HCT116 (cell line): ENCODE measurements at regions not wholly inside any gene's neighbourhood (a gene's known extent, or its start where the extent isn't known, plus 50 kb on each side); places are given as distances from the start of the nearest gene placed in this dataset.

Experiments used
- ATAC-seq: fragments of 200-7000 bp; cut with Tn5 transposase; 2 replicates; pipeline ENCODE4 v1.9.1; 2020; ENCODE audit warnings: mild to moderate bottlenecking, moderate library complexity
- BruUV-seq: library from RNA; stranded (reverse); fragments of 400-500 nt; replicated peaks from 2 replicates; lab custom pipeline; 2021; lab: Mats Ljungman, UMichigan
- CTCF ChIA-PET: fragments of 300-600 bp; sonication (Branson Sonifier 250); formaldehyde crosslinking; loops from one replicate; lab custom pipeline; 2021; ENCODE audit warnings: antibody characterized with exemption; lab: Charles Lee
- POLR2A ChIA-PET: fragments of 300-600, 350-600 bp; sonication (Branson Sonifier 250); formaldehyde crosslinking; loops from one replicate; lab custom pipeline; 2021; ENCODE audit warnings: antibody characterized with exemption; lab: Charles Lee
- RAD21 ChIA-PET, 2 experiments: fragments of 300-600 bp; sonication (Branson Sonifier 250); formaldehyde crosslinking; loops; one replicate each; lab custom pipeline; 2023; ENCODE audit warnings: low total read pairs in 2 of 2; ENCODE audit not compliant: uncharacterized antibody in 2 of 2, unreplicated experiment in 2 of 2, low non-redundant PET in 1 of 2; lab: Charles Lee
- DNase-seq: peaks from one replicate; pipeline ENCODE4 v3.0.0-alpha.2; 2010; ENCODE audit warnings: low read depth, low spot score
- H2AFZ ChIP-seq: fragments of 200-600 bp; shearing (Covaris generic), sonication (generic); 2 replicates; pipeline ENCODE4 v1.6.1; 2017; ENCODE audit warnings: low read depth, mixed run types, mixed read lengths, antibody characterized with exemption, low read length; ENCODE audit not compliant: poor library complexity, severe bottlenecking
- H3K27ac ChIP-seq: 2 replicates; pipeline ENCODE4 v1.5.1; 2012; ENCODE audit warnings: low read depth, low read length
- H3K27me3 ChIP-seq: fragments of 200-600 bp; sonication (generic); 2 replicates; pipeline ENCODE4 v1.6.1; 2016; ENCODE audit warnings: mixed run types, low read length, mixed read lengths; ENCODE audit not compliant: insufficient read depth
- H3K36me3 ChIP-seq, 2 experiments: fragments of 200-500 bp in 1 of 2; fragments of 200-600 bp in 1 of 2; sonication (Bioruptor generic) in 1 of 2; sonication (generic) in 1 of 2; 2 replicates each; pipeline versions ENCODE4 v1.5.1 to v1.6.1; 2014 to 2016; ENCODE audit warnings: low read length in 2 of 2, inconsistent platforms in 1 of 2, mixed read lengths in 1 of 2, mixed run types in 1 of 2; ENCODE audit not compliant: insufficient read depth in 2 of 2, control insufficient read depth in 1 of 2
- H3K4me1 ChIP-seq, 2 experiments: fragments of 200-600 bp in 1 of 2; sonication (generic) in 1 of 2; 2 replicates each; pipeline versions ENCODE4 v1.5.1 to v1.6.1; 2012 to 2017; ENCODE audit warnings: low read length in 2 of 2, inconsistent platforms in 1 of 2, mild to moderate bottlenecking in 1 of 2, mixed read lengths in 1 of 2, mixed run types in 1 of 2, moderate library complexity in 1 of 2; ENCODE audit not compliant: insufficient read depth in 2 of 2, control insufficient read depth in 1 of 2
- H3K4me2 ChIP-seq: fragments of 200-600 bp; sonication (generic); 2 replicates; pipeline ENCODE4 v1.6.1; 2017; ENCODE audit warnings: mixed run types, low read length, mixed read lengths
- H3K4me3 ChIP-seq, 2 experiments: fragments of 200-600 bp in 1 of 2; sonication (generic) in 1 of 2; replicated peaks in 1 of 2; 2 replicates each; pipeline ENCODE4 v1.5.1; 2011 to 2016; ENCODE audit warnings: low read length in 2 of 2, control low read depth in 1 of 2, low read depth in 1 of 2, mild to moderate bottlenecking in 1 of 2, mixed read lengths in 1 of 2, mixed run types in 1 of 2
- H3K79me2 ChIP-seq: fragments of 200-600 bp; sonication (generic); 2 replicates; pipeline ENCODE4 v1.6.1; 2017; ENCODE audit warnings: mild to moderate bottlenecking, mixed run types, low read length, moderate library complexity, mixed read lengths; ENCODE audit not compliant: insufficient read depth
- H3K9ac ChIP-seq: fragments of 200-600 bp; sonication (generic); 2 replicates; pipeline ENCODE4 v1.6.1; 2016; ENCODE audit warnings: low read length, mixed read lengths
- H3K9me2 ChIP-seq: fragments of 200-600 bp; sonication (generic), shearing (Covaris generic); 2 replicates; pipeline ENCODE4 v1.6.1; 2017; ENCODE audit warnings: mixed run types, mild to moderate bottlenecking, moderate library complexity; ENCODE audit not compliant: insufficient read depth
- H3K9me3 ChIP-seq, 2 experiments: fragments of 200-500 bp in 1 of 2; fragments of 200-600 bp in 1 of 2; sonication (Bioruptor generic) in 1 of 2; sonication (generic) in 1 of 2; 2 replicates each; pipeline ENCODE4 v1.6.1; 2014 to 2017; ENCODE audit warnings: low read length in 2 of 2, mixed read lengths in 2 of 2, inconsistent platforms in 1 of 2, low read depth in 1 of 2, mild to moderate bottlenecking in 1 of 2, mixed run types in 1 of 2, moderate library complexity in 1 of 2; ENCODE audit not compliant: control insufficient read depth in 1 of 2, insufficient read depth in 1 of 2
- H4K20me1 ChIP-seq: fragments of 200-600 bp; sonication (generic), shearing (Covaris generic); 2 replicates; pipeline ENCODE4 v1.6.1; 2017; ENCODE audit warnings: mixed run types, mild to moderate bottlenecking, moderate library complexity; ENCODE audit not compliant: insufficient read depth
- CBX3 ChIP-seq: IDR thresholded peaks from 2 replicates; pipeline ENCODE4 v1.6.1; 2012; ENCODE audit warnings: low read depth
- FOSL1 ChIP-seq: IDR thresholded peaks from 2 replicates; pipeline ENCODE4 v1.6.1; 2012; ENCODE audit warnings: low read depth
- ZNF274 ChIP-seq: fragments of 200-500 bp; sonication (Bioruptor generic); IDR thresholded peaks from 2 replicates; pipeline ENCODE4 v1.6.1; 2014; ENCODE audit warnings: mild to moderate bottlenecking, low read depth, low read length, inconsistent platforms
- intact Hi-C: fragments of 100-400 bp; cut with micrococcal nuclease; formaldehyde crosslinking; loops from 2 replicates; pipeline ENCODE4 v1.10.0; 2022
- TF ChIP-seq, protein P1 (sequence below): IDR thresholded peaks from 2 replicates; pipeline ENCODE4 v1.6.1; 2012
- TF ChIP-seq, protein P2 (sequence below): IDR thresholded peaks from 2 replicates; pipeline ENCODE4 v1.6.1; 2012

DNA sequence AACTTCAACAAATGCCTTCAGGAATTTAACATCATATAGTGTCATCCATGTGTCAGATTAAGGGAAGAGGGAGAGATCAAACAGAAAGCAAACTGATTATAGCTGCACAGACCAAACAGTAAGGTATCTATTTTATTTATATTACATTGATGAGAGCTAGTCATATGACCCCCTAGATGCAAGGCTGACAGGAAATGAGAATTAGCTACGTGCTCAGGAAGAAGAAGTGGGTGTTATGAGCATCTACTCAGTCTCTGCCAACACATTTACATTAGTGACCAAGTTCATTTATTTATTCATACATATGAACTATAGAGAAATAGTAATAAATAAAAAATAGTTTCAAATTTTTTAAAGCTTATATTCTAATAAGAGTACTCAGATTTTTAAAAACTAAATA lies 787.3 kb downstream of the KCTD16 start (continued):
- TF ChIP-seq, protein P1, sequence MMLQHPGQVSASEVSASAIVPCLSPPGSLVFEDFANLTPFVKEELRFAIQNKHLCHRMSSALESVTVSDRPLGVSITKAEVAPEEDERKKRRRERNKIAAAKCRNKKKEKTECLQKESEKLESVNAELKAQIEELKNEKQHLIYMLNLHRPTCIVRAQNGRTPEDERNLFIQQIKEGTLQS: no peak
- no peak for TF ChIP-seq CBX3
- TF ChIP-seq ZNF274: no peak

DNA sequence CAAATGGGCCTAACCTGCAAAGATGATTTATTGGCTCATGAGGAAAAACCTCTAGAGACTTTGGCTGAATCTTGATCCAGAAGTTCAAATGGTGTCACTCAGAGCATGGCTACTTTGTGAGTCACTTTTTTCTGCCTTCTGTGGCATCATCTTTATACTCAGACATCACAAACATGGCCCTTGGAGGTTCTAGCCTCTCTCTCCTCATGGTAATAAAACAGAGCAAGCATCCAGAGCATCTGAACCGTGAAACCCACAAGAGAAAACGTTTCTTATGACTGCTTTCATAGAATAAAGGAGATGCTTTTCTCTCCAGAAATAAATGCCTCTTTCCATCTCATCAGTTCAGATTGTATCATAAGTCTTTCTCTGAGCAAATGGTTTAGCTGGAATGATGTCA lies 780.3 kb downstream of the KCTD16 start:
- H3K4me1 ChIP-seq: no peaks in the 10 kb centered on the region
- no peaks in the 10 kb centered on the region for H3K36me3 ChIP-seq
- H2AFZ ChIP-seq: no peak overlapping the region
- no peaks in the 10 kb centered on the region for H3K9me3 ChIP-seq
- H3K27ac ChIP-seq: no peak overlapping the region
- ChIA-PET RAD21 (no interaction called here), POLR2A (no interaction called here), CTCF (no interaction called here)
- no peaks in the 10 kb centered on the region for H3K9me2 ChIP-seq
- H3K79me2 ChIP-seq: no peaks in the 10 kb centered on the region
- no peak overlapping the region for H3K4me3 ChIP-seq
- intact Hi-C loops: no loop called here
- no TSS peak for BruUV-seq
- ATAC-seq (no peak), DNase-seq (no peak)
- H4K20me1 ChIP-seq: no peaks in the 10 kb centered on the region
- TF ChIP-seq FOSL1: no peak
- TF ChIP-seq, protein P2, sequence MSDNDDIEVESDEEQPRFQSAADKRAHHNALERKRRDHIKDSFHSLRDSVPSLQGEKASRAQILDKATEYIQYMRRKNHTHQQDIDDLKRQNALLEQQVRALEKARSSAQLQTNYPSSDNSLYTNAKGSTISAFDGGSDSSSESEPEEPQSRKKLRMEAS: no peak
- no peak overlapping the region for H3K4me2 ChIP-seq
- H3K9ac ChIP-seq: no peak overlapping the region
- peaks cover 16% of the 10 kb centered on the region for H3K27me3 ChIP-seq

DNA sequence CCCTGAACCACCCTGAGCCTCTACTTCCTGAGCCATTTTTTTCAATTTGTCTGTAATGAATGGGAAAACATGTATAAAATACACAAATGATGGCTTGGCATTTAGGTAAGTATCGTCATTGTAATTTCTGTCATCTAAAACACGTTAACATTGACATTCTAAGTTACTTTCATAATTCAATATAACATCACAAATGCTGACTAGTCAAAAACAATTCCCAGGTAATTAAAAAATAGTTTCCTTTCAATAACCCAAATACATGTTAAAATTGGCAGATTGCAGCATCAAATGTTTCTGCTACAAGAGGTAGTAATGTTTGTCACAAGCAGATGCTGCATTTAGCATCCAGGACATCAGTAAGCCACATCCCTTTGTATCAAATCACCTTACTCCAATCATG lies 776.4 kb downstream of the KCTD16 start:
- ATAC-seq: no peak
- no peaks in the 10 kb centered on the region for H3K36me3 ChIP-seq
- CTCF ChIA-PET: no interaction called here

More for the DNA sequence above, 776.4 kb downstream of the KCTD16 start:
- no peak for DNase-seq
- no TSS peak for BruUV-seq
- H3K9me3 ChIP-seq: no peaks in the 10 kb centered on the region
- H4K20me1 ChIP-seq: no peaks in the 10 kb centered on the region
- peaks cover 4% of the 10 kb centered on the region for H3K27me3 ChIP-seq
- RAD21 ChIA-PET: no interaction called here
- H3K4me3 ChIP-seq: no peak overlapping the region
- POLR2A ChIA-PET: no interaction called here
- intact Hi-C loops: no loop called here
- H3K4me2 ChIP-seq: no peak overlapping the region
- H3K79me2 ChIP-seq: no peaks in the 10 kb centered on the region
- no peak overlapping the region for H3K9ac ChIP-seq
- no peak overlapping the region for H3K27ac ChIP-seq
- H3K4me1 ChIP-seq: no peaks in the 10 kb centered on the region
- TF ChIP-seq, protein P1: no peak
- H2AFZ ChIP-seq: no peak overlapping the region
- no peaks in the 10 kb centered on the region for H3K9me2 ChIP-seq
